Suprapubic skin (tissue), 4 donors: ENCODE measurements at regions not wholly inside any gene's neighbourhood (a gene's known extent, or its start where the extent isn't known, plus 50 kb on each side); places are given as distances from the start of the nearest gene placed in this dataset.

Experiments used
- DNase-seq, 2 donors: peaks; one replicate each; pipeline ENCODE4 v3.0.0-alpha.2; 2019; ENCODE audit warnings: low spot score in 2 of 2
- H3K27ac ChIP-seq: fragments of 200-600 bp; sonication (generic); one replicate; pipeline ENCODE4 v1.5.1; 2019
- H3K27me3 ChIP-seq: fragments of 200-600 bp; sonication (generic); one replicate; pipeline ENCODE4 v1.5.1; 2019
- H3K36me3 ChIP-seq: fragments of 200-600 bp; sonication (generic); one replicate; pipeline ENCODE4 v1.5.1; 2019
- H3K4me1 ChIP-seq: fragments of 200-600 bp; sonication (generic); one replicate; pipeline ENCODE4 v1.5.1; 2019
- H3K4me3 ChIP-seq: fragments of 200-600 bp; sonication (generic); one replicate; pipeline ENCODE4 v1.5.1; 2019; ENCODE audit warnings: mild to moderate bottlenecking
- H3K9me3 ChIP-seq: fragments of 200-600 bp; sonication (generic); one replicate; pipeline ENCODE4 v1.5.1; 2019
- CTCF ChIP-seq, 2 donors: fragments of 200-600 bp in 1 of 2; fragments of 450-650 bp in 1 of 2; sonication (generic) in 1 of 2; IDR thresholded peaks; one replicate each; pipeline ENCODE4 v1.5.1; 2016 to 2019; ENCODE audit warnings: antibody characterized with exemption in 2 of 2, mild to moderate bottlenecking in 1 of 2, moderate library complexity in 1 of 2
- EP300 ChIP-seq: sonication (generic); formaldehyde crosslinking; IDR thresholded peaks from one replicate; pipeline ENCODE4 v1.6.1; 2017; ENCODE audit warnings: antibody characterized with exemption
- POLR2A ChIP-seq, 2 donors: fragments of 450-650 bp; IDR thresholded peaks; one replicate each; pipeline ENCODE4 v1.6.1; 2017; ENCODE audit warnings: antibody characterized with exemption in 2 of 2, mild to moderate bottlenecking in 2 of 2, moderate library complexity in 2 of 2
- POLR2AphosphoS5 ChIP-seq, 3 donors: sonication (generic); formaldehyde crosslinking; IDR thresholded peaks; one replicate each; pipeline ENCODE4 v1.6.1; 2017; ENCODE audit warnings: antibody characterized with exemption in 3 of 3
- WGBS: methylation state at CpG from one replicate; pipeline ENCODE4 v1.1.5; 2018; 5-methylcytosine and 5-hydroxymethylcytosine counted together

- H3K27me3 ChIP-seq = no peaks in the 10 kb centered on the region
- no peak for TF ChIP-seq EP300
- TF ChIP-seq POLR2AphosphoS5 (IDR thresholded peaks at IDR 0.05) = no peak
- no peak for TF ChIP-seq CTCF (IDR thresholded peaks at IDR 0.05)
- no peak for TF ChIP-seq POLR2A (IDR thresholded peaks at IDR 0.05)
- H3K27ac ChIP-seq = no peak overlapping the region
- 64% methylated on average over 13 of the region's 13 CpGs for WGBS
- no peaks in the 10 kb centered on the region for H3K36me3 ChIP-seq
- no peaks in the 10 kb centered on the region for H3K9me3 ChIP-seq
- H3K4me3 ChIP-seq = no peak overlapping the region
- no peaks in the 10 kb centered on the region for H3K4me1 ChIP-seq
- no peak for DNase-seq
These were observed 102.7 kb upstream of the DHX15 start for GRCh38 chr4:24686866-24687692.

GRCh38 chr4:24688453-24688852, 104.1 kb upstream of the DHX15 start:
- Histone ChIP-seq H3K27ac (no peak overlapping the region), H3K36me3 (no peaks in the 10 kb centered on the region), H3K4me1 (no peaks in the 10 kb centered on the region), H3K4me3 (no peak overlapping the region), H3K27me3 (no peaks in the 10 kb centered on the region), H3K9me3 (no peaks in the 10 kb centered on the region)
- no peak for TF ChIP-seq POLR2AphosphoS5 (IDR thresholded peaks at IDR 0.05)
- no peak for TF ChIP-seq POLR2A (IDR thresholded peaks at IDR 0.05)
- no peak for TF ChIP-seq CTCF (IDR thresholded peaks at IDR 0.05)
- no peak for TF ChIP-seq EP300
- WGBS = 83% methylated on average over 3 of the region's 3 CpGs
- no peak for DNase-seq

GRCh38 chr4:24689212-24689611, 104.9 kb upstream of the DHX15 start:
- H3K27ac ChIP-seq = no peak overlapping the region
- no peak for DNase-seq
- 63% methylated on average over 1 of the region's 1 CpG for WGBS
- no peaks in the 10 kb centered on the region for H3K9me3 ChIP-seq
- no peaks in the 10 kb centered on the region for H3K4me1 ChIP-seq
- H3K36me3 ChIP-seq = no peaks in the 10 kb centered on the region
- H3K4me3 ChIP-seq = no peak overlapping the region
- no peak for TF ChIP-seq POLR2A (IDR thresholded peaks at IDR 0.05)
- TF ChIP-seq CTCF (IDR thresholded peaks at IDR 0.05) = no peak
- no peak for TF ChIP-seq POLR2AphosphoS5 (IDR thresholded peaks at IDR 0.05)
- no peak for TF ChIP-seq EP300
- H3K27me3 ChIP-seq = no peaks in the 10 kb centered on the region

- no peak overlapping the region for H3K4me3 ChIP-seq
- WGBS = 50% methylated on average over 1 of the region's 2 CpGs
- no peak for DNase-seq
- TF ChIP-seq POLR2A (IDR thresholded peaks at IDR 0.05) = no peak
- TF ChIP-seq EP300 = no peak
- no peak for TF ChIP-seq POLR2AphosphoS5 (IDR thresholded peaks at IDR 0.05)
- TF ChIP-seq CTCF (IDR thresholded peaks at IDR 0.05) = no peak
- no peaks in the 10 kb centered on the region for H3K36me3 ChIP-seq
- H3K4me1 ChIP-seq = no peaks in the 10 kb centered on the region
- no peaks in the 10 kb centered on the region for H3K9me3 ChIP-seq
- H3K27me3 ChIP-seq = no peaks in the 10 kb centered on the region
- H3K27ac ChIP-seq = no peak overlapping the region
These were observed 104.9 kb upstream of the SOD3 start for GRCh38 chr4:24690436-24690835.

- TF ChIP-seq POLR2A (IDR thresholded peaks at IDR 0.05) = no peak
- TF ChIP-seq POLR2AphosphoS5 (IDR thresholded peaks at IDR 0.05) = no peak
- TF ChIP-seq EP300 = no peak
- no peak for TF ChIP-seq CTCF (IDR thresholded peaks at IDR 0.05)
- Histone ChIP-seq H3K9me3 (no peaks in the 10 kb centered on the region), H3K27ac (no peak overlapping the region), H3K4me1 (no peaks in the 10 kb centered on the region), H3K4me3 (no peak overlapping the region), H3K36me3 (no peaks in the 10 kb centered on the region), H3K27me3 (no peaks in the 10 kb centered on the region)
- DNase-seq = no peak
These were observed 101.7 kb upstream of the SOD3 start for GRCh38 chr4:24693636-24694035.
